ENCODE measurements at regions not wholly inside any gene's neighbourhood (a gene's known extent, or its start where the extent isn't known, plus 50 kb on each side); places are given as distances from the start of the nearest gene placed in this dataset.

DNA sequence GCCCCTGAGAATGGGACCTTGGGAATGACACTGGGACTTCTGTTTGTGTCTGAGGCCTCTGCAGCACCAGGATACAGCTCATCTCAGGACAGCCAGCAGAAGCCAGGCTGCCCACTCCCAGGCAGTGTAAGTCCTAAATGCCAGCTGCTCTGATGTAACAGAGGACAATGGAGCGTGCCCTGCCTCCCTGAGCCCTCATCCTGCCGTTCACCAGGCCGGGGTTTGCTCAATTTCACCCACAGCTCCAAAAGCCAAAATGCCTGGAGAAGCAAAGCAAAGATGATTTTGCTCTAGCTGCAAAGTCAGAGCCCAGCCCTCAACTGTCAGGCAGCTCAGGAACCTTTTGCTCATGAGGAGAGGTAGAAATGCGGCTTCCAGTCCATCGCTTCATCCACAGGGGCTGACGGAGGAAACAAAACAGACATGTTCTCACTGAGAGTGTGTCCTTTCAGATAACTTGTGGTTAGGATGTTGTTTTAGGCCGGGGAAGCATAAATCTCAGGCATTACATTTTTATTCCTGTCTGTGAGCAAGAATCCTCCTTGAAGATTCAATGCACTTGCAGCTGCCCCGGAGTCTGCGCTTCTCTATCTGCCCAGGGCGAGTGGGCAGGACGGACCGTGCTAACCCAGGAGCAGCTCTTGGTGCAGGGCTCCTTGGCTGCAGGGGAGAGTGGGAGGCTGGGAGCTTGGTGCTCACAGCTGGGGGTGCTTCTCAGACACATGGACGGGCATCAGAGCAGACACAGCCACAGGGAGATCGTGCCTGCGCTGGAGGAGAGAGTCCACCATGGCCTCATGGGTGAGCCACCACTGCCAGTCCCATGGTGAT lies 83.2 kb upstream of the CHST15 start:
- TF ChIP-seq, protein P1, sequence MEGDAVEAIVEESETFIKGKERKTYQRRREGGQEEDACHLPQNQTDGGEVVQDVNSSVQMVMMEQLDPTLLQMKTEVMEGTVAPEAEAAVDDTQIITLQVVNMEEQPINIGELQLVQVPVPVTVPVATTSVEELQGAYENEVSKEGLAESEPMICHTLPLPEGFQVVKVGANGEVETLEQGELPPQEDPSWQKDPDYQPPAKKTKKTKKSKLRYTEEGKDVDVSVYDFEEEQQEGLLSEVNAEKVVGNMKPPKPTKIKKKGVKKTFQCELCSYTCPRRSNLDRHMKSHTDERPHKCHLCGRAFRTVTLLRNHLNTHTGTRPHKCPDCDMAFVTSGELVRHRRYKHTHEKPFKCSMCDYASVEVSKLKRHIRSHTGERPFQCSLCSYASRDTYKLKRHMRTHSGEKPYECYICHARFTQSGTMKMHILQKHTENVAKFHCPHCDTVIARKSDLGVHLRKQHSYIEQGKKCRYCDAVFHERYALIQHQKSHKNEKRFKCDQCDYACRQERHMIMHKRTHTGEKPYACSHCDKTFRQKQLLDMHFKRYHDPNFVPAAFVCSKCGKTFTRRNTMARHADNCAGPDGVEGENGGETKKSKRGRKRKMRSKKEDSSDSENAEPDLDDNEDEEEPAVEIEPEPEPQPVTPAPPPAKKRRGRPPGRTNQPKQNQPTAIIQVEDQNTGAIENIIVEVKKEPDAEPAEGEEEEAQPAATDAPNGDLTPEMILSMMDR (conservative IDR thresholded peaks at IDR 0.05; ENCODE audit: low read length), result no peak
- no peak for TF ChIP-seq EZH2phosphoT487 (IDR thresholded peaks at IDR 0.05; ENCODE audit: borderline replicate concordance, low read depth, low read length)
